CD14-positive monocyte (primary cell): ENCODE measurements at regions not wholly inside any gene's neighbourhood (a gene's known extent, or its start where the extent isn't known, plus 50 kb on each side); places are given as distances from the start of the nearest gene placed in this dataset.

Experiments used
- DNase-seq, 3 donors: peaks; one replicate each; pipeline ENCODE4 v3.0.0-alpha.2; 2011 to 2022
- H2AFZ ChIP-seq: 2 replicates; pipeline ENCODE4 v1.6.0; 2012; ENCODE audit warnings: mild to moderate bottlenecking, low read depth, low read length, inconsistent platforms; ENCODE audit not compliant: insufficient read depth, poor library complexity, severe bottlenecking
- H3K27ac ChIP-seq, 2 donors: 1 replicate in 1 of 2; 2 replicates in 1 of 2; pipeline ENCODE4 v1.5.1; 2012 to 2013; ENCODE audit warnings: low read length in 2 of 2, control low read depth in 1 of 2, inconsistent platforms in 1 of 2, low read depth in 1 of 2, mild to moderate bottlenecking in 1 of 2
- H3K27me3 ChIP-seq, 2 donors: one replicate each; pipeline versions ENCODE4 v1.6.0 to v1.6.1; 2011 to 2013; ENCODE audit warnings: low read length in 2 of 2; ENCODE audit not compliant: control insufficient read depth in 2 of 2, insufficient read depth in 2 of 2
- H3K36me3 ChIP-seq, 2 donors: replicated peaks in 1 of 2; 1 replicate in 1 of 2; 2 replicates in 1 of 2; pipeline versions ENCODE4 v1.5.1 to v1.6.1; 2012 to 2013; ENCODE audit warnings: low read length in 2 of 2, control low read depth in 1 of 2, inconsistent platforms in 1 of 2, mild to moderate bottlenecking in 1 of 2; ENCODE audit not compliant: insufficient read depth in 2 of 2, control insufficient read depth in 1 of 2
- H3K4me1 ChIP-seq, 2 donors: 1 replicate in 1 of 2; 2 replicates in 1 of 2; pipeline versions ENCODE4 v1.5.1 to v1.6.1; 2012 to 2013; ENCODE audit warnings: low read length in 2 of 2, control low read depth in 1 of 2, inconsistent platforms in 1 of 2, mild to moderate bottlenecking in 1 of 2, moderate library complexity in 1 of 2; ENCODE audit not compliant: insufficient read depth in 2 of 2, control insufficient read depth in 1 of 2
- H3K4me2 ChIP-seq: replicated peaks from 2 replicates; pipeline ENCODE3; 2012; ENCODE audit warnings: low read length, moderate library complexity, mild to moderate bottlenecking; ENCODE audit not compliant: poor library complexity, severe bottlenecking; ENCODE audit errors: extremely low read depth
- H3K4me3 ChIP-seq, 3 experiments: fragments of 200-600 bp in 1 of 3; sonication (generic) in 1 of 3; replicated peaks in 1 of 3; 1 replicate in 2 of 3; 2 replicates in 1 of 3; pipeline ENCODE4 v1.5.1; 2011 to 2013; ENCODE audit warnings: low read length in 3 of 3, mild to moderate bottlenecking in 3 of 3, control low read depth in 2 of 3, low read depth in 2 of 3, inconsistent platforms in 1 of 3, moderate library complexity in 1 of 3
- H3K79me2 ChIP-seq: 2 replicates; pipeline ENCODE4 v1.6.0; 2012; ENCODE audit warnings: mild to moderate bottlenecking, control low read depth, inconsistent platforms, low read length, moderate library complexity; ENCODE audit not compliant: insufficient read depth
- H3K9ac ChIP-seq: 2 replicates; pipeline ENCODE4 v1.6.0; 2017; ENCODE audit warnings: low read length, mild to moderate bottlenecking; ENCODE audit not compliant: insufficient read depth, poor library complexity, severe bottlenecking
- H3K9me3 ChIP-seq, 2 donors: replicated peaks in 1 of 2; 1 replicate in 1 of 2; 2 replicates in 1 of 2; pipeline versions ENCODE4 v1.5.1 to v1.6.1; 2012 to 2013; ENCODE audit warnings: low read length in 2 of 2, control low read depth in 1 of 2; ENCODE audit not compliant: control insufficient read depth in 1 of 2, insufficient read depth in 1 of 2
- H4K20me1 ChIP-seq: 2 replicates; pipeline ENCODE4 v1.6.0; 2012; ENCODE audit warnings: mild to moderate bottlenecking, low read length, control low read depth, moderate library complexity; ENCODE audit not compliant: insufficient read depth
- H3K27ac Mint-ChIP-seq, 7 donors: one replicate each; pipeline ENCODE4 v1.8.0; 2020; ENCODE audit warnings: mild to moderate bottlenecking in 7 of 7, mixed read lengths in 7 of 7, moderate library complexity in 6 of 7, inconsistent platforms in 2 of 7
- H3K27me3 Mint-ChIP-seq, 3 donors: one replicate each; pipeline ENCODE4 v1.8.0; 2021 to 2022; ENCODE audit warnings: low read depth in 3 of 3, mild to moderate bottlenecking in 3 of 3, mixed read lengths in 3 of 3, moderate library complexity in 3 of 3, inconsistent platforms in 1 of 3
- H3K36me3 Mint-ChIP-seq, 2 donors: one replicate each; pipeline ENCODE4 v1.8.0; 2020; ENCODE audit warnings: mixed read lengths in 2 of 2, inconsistent platforms in 1 of 2, mild to moderate bottlenecking in 1 of 2
- H3K4me1 Mint-ChIP-seq: one replicate; pipeline ENCODE4 v1.8.0; 2020; ENCODE audit warnings: mild to moderate bottlenecking, mixed read lengths
- H3K4me3 Mint-ChIP-seq, 2 donors: one replicate each; pipeline ENCODE4 v1.8.0; 2020; ENCODE audit warnings: mild to moderate bottlenecking in 2 of 2, mixed read lengths in 2 of 2, moderate library complexity in 1 of 2
- H3K9me3 Mint-ChIP-seq, 7 donors: one replicate each; pipeline ENCODE4 v1.8.0; 2020 to 2022; ENCODE audit warnings: mixed read lengths in 7 of 7, mild to moderate bottlenecking in 6 of 7, moderate library complexity in 6 of 7, inconsistent platforms in 2 of 7
- CTCF ChIP-seq: fragments of 200-600 bp; IDR thresholded peaks from one replicate; pipeline ENCODE4 v1.8.0; 2022; ENCODE audit warnings: antibody characterized with exemption, mild to moderate bottlenecking
- WGBS: methylation state at CpG from one replicate; pipeline ENCODE4 v1.1.5; 2013; ENCODE audit warnings: missing lambda C conversion rate; ENCODE audit not compliant: insufficient coverage; 5-methylcytosine and 5-hydroxymethylcytosine counted together
- intact Hi-C, 2 donors: fragments of 100-400 bp; cut with micrococcal nuclease; formaldehyde crosslinking; loops; one replicate each; pipeline versions ENCODE4 v1.15.0 to v1.15.1; 2023

- intact Hi-C loops, result no loop called here
Observed at GRCh38 chr9:29044959-29045358, 1471.7 kb upstream of the C9orf72 start.

GRCh38 chr9:29060041-29060440 lies 1486.8 kb upstream of the C9orf72 start:
- WGBS, result no CpG with 5 or more reads among the region's 1 CpG
- Mint-ChIP-seq H3K27me3 (no peaks in the 10 kb centered on the region), H3K4me1 (no peaks in the 10 kb centered on the region), H3K27ac (no peak overlapping the region), H3K4me3 (no peak overlapping the region), H3K9me3 (peaks cover 0 to 12% (median 4%) of the 10 kb centered on the region in 7 donors), H3K36me3 (no peaks in the 10 kb centered on the region)
- Histone ChIP-seq H4K20me1 (no peaks in the 10 kb centered on the region), H3K4me3 (no peak overlapping the region), H3K79me2 (no peaks in the 10 kb centered on the region), H3K4me1 (no peaks in the 10 kb centered on the region), H3K4me2 (no peak overlapping the region), H3K27me3 (no peaks in the 10 kb centered on the region), H3K36me3 (no peaks in the 10 kb centered on the region), H3K27ac (no peak overlapping the region), H2AFZ (no peak overlapping the region), H3K9me3 (no peaks in the 10 kb centered on the region), H3K9ac (no peak overlapping the region)
- intact Hi-C loops, result no loop called here
- DNase-seq, result no peak
- no peak for TF ChIP-seq CTCF

More at GRCh38 chr9:29044959-29045358, 1471.7 kb upstream of the C9orf72 start:
- H3K4me1 ChIP-seq, result no peaks in the 10 kb centered on the region
- H2AFZ ChIP-seq, result no peak overlapping the region
- no CpG with 5 or more reads among the region's 2 CpGs for WGBS
- no peak for TF ChIP-seq CTCF
- no peak overlapping the region for H3K4me3 Mint-ChIP-seq
- no peak overlapping the region for H3K4me3 ChIP-seq
- H3K4me2 ChIP-seq, result no peak overlapping the region
- H3K27me3 ChIP-seq, result no peaks in the 10 kb centered on the region
- no peaks in the 10 kb centered on the region for H3K4me1 Mint-ChIP-seq
- H4K20me1 ChIP-seq, result no peaks in the 10 kb centered on the region
- H3K27me3 Mint-ChIP-seq, result peaks cover 0 to 2% (median 0%) of the 10 kb centered on the region in 3 donors
- H3K36me3 ChIP-seq, result no peaks in the 10 kb centered on the region
- no peak overlapping the region for H3K27ac ChIP-seq
- H3K9ac ChIP-seq, result no peak overlapping the region
- H3K79me2 ChIP-seq, result no peaks in the 10 kb centered on the region
- H3K27ac Mint-ChIP-seq, result no peak overlapping the region
- no peak for DNase-seq
- no peaks in the 10 kb centered on the region for H3K36me3 Mint-ChIP-seq
- H3K9me3 Mint-ChIP-seq, result peaks cover 0 to 15% (median 0%) of the 10 kb centered on the region in 7 donors
- no peaks in the 10 kb centered on the region for H3K9me3 ChIP-seq
